ENCODE measurements at regions not wholly inside any gene's neighbourhood (a gene's known extent, or its start where the extent isn't known, plus 50 kb on each side); places are given as distances from the start of the nearest gene placed in this dataset.
A peak's percentile ranks its signal among the peaks of the same experiment; 100 is the strongest.

DNA sequence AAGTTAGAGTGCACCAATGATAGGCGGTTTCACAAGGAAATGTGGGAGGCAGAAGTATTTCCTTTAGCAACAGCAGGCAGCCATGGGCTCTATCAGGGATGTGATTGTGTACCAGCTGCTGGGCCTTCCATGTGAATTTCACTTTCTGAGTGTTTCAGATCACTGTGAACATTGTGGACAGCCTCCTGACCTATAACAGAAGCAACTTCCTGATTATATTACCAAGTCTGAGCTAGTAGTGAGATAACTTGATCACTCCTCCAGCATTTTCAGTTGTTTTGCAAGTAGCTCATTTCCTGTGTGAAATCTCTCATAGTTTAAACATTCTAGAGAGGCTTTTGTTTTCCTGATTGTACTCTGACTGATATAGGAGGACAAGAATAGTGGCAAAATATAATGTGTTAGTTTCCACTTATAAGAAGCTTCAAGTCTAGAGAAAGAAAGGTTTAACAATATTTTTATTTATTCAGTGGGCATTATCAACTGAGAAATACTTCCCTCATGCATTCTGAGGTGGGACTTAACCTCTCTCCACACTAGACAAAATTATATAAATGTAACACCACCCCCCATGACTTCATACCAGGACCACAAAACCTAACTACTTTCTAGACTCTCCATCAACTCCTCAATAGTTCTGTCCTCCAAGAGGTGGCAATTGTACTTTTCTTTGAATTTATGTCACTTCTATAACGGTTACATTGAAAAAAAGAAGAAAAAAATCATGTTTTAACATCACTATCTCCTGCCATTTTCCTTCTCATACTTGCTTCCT, 184.2 kb upstream of the LUZP2 start:
- no peak for DNase-seq

DNA sequence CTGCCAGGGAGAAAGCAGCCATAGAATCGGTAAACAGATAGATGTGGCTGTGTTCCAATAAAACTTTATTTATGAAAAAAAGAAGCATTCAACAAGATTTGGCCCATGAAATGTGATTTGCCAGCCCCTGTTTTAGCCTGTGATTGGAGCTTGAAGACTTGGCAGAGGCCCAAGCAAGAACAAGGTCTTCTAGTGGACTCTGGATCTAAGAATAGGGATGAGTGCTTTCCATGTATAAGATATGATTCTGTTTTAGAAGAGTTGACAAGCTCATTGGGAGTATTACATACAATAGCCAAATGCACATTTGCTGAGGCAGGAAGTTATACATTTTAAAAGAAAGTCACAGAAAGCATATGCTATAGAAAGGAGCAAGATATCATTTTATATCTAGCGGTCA, 175.6 kb upstream of the LUZP2 start:
- DNase-seq, result no peak

DNA sequence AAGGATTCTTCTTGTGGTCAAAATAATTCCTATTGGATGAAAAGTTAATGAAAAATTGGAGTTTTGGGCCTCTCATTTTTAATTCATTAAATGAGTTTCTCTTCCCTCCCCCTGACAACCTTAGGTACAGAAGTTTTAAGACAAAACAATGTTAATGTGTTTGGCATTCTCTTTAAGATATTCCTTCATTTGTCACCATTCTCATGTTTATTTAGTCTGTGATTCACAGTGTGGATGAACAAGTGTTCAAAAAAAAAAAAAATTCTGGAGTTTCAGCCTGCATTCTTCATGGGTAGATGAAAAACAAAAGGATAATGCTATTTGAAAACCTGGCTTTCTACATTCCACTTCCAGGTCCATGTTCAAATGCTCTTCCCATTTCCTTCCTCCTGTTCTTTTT, 172.6 kb upstream of the LUZP2 start:
- no peak for DNase-seq

- no peak for DNase-seq
Observed at GRCh38 chr11:24344222-24344621, 152.6 kb upstream of the LUZP2 start.

DNA sequence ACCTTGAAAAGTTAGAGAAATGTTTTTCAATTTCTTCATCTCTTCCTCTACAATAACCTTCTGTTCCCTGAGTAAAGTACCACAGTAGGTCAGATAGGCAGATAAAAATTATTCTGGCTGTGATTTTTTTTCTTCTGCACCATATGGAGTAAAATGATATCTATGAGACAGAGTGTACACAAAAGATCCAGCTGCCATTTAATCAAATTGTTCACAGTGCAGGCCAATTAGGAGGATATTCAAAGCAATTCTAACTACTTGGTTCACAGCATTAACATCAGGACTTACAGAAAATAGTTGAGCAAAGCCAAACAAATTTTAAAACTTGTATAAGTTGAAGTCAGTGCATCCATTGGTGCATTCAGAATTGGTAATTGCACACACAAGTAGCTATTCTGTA, 147.9 kb upstream of the LUZP2 start:
- DNase-seq, result peak; percentile 99

- DNase-seq, result no peak
Observed at GRCh38 chr11:24351179-24351578, 145.7 kb upstream of the LUZP2 start.

DNA sequence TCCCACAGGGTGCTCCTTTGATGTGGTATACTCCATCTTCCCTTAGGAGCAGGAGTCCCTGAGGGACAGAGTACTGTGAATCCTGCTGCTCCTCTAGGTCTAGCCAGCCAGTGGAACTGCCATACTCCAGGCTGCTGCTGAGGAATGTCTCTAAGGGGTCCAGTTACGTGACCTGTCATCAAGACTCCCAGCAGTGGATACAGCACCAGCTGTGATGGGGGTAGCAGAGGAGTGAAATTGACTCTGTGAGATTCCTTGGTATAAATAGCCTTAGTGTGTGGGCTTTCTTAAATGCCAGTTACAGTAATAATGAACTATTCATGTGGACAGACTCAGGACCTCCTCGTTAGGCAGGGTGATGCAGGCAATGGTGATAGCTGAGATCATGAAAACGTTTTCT, 140.4 kb upstream of the LUZP2 start:
- DNase-seq, result no peak

GRCh38 chr11:24357620-24358410, 139.0 kb upstream of the LUZP2 start:
- DNase-seq, result no peak

- no peak for DNase-seq
Observed at GRCh38 chr11:24372491-24372890, 124.4 kb upstream of the LUZP2 start.

DNA sequence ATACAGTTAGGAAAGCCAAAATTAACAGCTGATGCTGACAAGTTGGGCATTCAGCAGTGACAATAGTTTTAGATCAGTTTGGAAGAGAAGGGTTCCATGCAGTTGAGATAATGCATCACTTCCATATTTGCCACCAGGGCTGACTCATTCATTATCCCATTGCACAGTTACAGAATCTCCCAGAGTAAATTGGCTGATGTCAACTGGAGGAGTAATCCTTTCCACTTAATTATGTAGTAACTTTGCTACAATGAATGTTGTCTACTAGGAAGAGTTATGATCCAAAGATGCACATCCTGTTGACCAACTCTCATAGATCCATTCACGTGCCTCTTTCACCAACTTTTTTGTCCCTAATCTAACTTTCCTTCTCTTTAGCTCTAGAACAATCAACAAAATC, 123.3 kb upstream of the LUZP2 start:
- no peak for DNase-seq

- DNase-seq, result no peak
Observed at GRCh38 chr11:24375351-24375750, 121.5 kb upstream of the LUZP2 start.

DNA sequence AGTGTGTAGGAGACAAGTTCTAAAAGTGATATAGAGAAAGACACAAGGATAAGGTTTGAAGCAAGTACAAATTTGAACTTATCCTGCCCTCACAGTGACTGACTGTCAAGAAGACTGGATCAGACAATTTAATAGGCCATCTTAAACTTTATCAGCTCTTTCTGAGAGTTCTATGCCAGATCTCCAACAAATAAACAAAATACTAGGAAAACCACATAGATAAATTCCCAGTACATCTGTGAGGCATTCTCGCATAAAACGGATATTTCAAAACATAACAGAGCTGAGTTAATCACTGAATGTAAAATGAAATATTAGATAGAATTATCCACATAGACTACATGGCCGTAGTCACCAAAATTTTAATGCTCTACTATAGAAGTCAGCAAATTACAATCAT, 120.9 kb upstream of the LUZP2 start:
- DNase-seq, result no peak

GRCh38 chr11:24383137-24383536, 113.7 kb upstream of the LUZP2 start:
- no peak for DNase-seq

GRCh38 chr11:24384240-24384639, 112.6 kb upstream of the LUZP2 start:
- DNase-seq, result peak; percentile 42

DNA sequence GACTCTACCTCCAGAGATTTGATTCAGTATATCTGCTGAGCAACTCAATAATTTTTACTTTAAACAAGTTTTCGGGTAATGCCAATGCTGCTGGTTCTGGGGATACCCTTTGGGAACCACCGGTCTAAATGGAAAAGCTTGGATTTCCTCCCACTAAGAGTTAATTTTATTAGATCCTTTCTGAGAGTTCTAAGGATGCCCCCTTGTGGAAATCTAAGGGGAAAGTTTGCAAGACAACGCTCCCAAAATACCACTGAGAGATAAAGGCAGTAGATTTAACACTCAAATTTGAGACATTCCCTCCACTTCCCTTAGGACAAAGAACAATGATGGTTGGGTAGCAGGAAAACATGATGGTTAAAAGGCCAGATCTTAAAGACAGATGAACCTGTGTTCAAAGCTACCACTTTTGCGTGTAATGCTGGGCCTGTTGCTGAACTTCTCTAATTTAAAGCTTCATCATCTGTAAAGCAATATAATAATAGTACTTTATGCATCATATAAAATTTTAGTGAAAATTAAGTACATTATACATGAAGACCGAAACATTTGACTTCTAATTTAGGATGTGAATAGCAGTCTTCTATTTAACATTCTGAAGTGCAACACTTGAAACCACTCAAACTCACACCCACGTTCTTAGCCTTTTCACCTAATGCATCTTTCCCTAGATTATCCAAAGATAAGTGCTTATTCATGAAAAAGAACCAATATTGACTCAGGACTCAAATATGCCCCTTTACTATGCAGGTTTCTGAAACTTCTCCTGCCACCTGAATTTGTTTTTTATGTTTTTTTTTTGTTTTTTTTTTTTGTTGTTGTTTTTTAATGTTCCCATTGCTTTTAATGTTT, 110.1 kb upstream of the LUZP2 start:
- DNase-seq, result peak; percentile 55

DNA sequence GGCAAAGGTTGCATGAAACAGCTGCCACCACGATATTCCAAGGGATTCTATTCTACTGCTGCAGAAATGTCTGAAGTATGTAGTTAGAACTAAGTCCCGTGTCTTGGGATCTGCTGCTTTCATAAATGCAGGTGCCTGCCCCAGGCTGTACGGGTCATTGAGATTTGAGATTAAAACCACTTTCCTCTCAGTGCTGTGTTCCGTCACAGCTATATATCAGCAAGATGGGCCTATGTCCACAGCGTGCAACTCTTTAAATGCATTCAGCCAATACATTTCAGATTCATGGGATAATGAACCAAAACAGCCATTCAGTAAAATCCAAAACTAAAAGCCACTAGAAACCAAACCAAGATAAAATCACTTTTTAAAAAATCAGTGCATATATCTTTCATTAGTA, 107.3 kb upstream of the LUZP2 start:
- DNase-seq, result no peak

DNA sequence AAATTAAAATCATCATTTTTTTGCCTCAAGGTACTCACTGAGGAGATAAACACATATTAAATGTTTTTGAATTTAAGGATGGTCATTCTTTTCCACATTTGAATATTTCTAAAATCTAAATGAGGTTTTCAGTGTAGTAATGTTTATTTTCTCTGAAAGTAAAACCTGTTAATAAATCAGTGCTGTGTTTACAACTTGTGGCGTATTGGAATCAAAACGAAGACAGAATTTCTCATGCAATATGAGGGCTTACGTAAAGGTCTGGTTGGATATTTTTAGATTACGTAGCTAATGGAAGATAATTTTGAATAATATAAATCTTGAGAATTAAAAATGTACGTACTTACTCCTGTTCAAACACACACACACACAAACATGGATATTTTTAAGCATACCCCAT, 106.8 kb upstream of the LUZP2 start:
- no peak for DNase-seq

- peak; percentile 33 for DNase-seq
Observed at GRCh38 chr11:24390762-24391161, 106.1 kb upstream of the LUZP2 start.

DNA sequence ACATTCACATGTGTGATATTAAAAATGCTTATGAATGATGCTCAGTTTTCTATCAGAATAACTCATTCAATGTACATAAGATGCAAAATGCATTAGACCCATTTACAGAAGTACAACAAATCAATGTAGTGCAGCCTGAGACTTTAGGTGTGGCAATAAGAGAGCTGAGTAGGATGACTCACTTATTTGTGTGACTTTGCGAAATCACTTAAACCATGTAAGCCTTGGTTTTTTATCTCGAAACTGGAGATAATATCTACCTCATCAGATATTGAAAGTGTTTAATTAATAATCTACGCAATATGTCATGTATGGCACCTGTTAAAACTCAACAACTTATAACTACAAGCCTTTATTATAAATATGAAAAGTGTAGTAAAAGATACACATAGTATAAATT, 105.7 kb upstream of the LUZP2 start:
- no peak for DNase-seq

DNA sequence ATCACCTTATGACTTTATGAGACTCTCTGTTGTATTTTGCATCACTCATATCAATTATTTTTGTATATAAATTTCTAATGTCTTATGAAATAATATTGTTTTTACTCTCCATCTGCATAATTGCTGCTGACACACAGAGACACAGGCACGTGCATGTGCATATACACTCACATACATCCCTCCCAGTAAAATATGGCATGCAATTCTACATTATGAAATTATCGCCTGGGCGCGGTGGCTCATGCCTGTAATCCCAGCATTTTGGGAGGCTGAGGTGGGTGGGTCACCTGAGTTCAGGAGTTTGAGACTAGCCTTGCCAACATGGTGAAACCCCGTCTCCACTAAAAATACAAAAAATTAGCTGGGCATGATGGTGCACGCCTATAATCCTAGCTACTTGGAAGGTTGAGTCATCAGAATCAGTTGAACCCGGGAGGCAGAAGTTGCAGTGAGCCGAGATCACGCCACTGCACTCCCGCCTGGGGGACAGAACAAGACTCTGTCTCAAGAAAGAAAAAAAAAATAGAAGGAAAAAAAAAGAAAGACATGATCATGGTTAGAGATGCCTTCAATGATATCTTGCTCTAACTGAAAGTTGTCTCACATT, 96.7 kb upstream of the LUZP2 start:
- DNase-seq, result peak; percentile 12

GRCh38 chr11:24406389-24406788, 90.5 kb upstream of the LUZP2 start:
- DNase-seq, result no peak

- DNase-seq, result no peak
Observed at GRCh38 chr11:24406980-24407379, 89.9 kb upstream of the LUZP2 start.

GRCh38 chr11:24407733-24408132, 89.1 kb upstream of the LUZP2 start:
- no peak for DNase-seq
